ENCODE measurements at regions not wholly inside any gene's neighbourhood (a gene's known extent, or its start where the extent isn't known, plus 50 kb on each side); places are given as distances from the start of the nearest gene placed in this dataset.

- no peak for DNase-seq (ENCODE audit: low spot score)
- H3K4me1 ChIP-seq (ENCODE audit: control insufficient read depth in 2 of 2, insufficient read depth in 1 of 2, low read depth in 1 of 2, low read length in 2 of 2): no peaks in the 10 kb centered on the region
- no peak overlapping the region for H4K8ac ChIP-seq (ENCODE audit: low read depth, low read length)
- no peak overlapping the region for H2BK5ac ChIP-seq (ENCODE audit: low read length)
- no peak overlapping the region for H3K27ac ChIP-seq (replicated peaks; ENCODE audit: low read length)
- no peaks in the 10 kb centered on the region for H3K79me1 ChIP-seq (ENCODE audit: low read depth, low read length)
- no peak overlapping the region for H3K9ac ChIP-seq (ENCODE audit: low read depth, low read length, poor library complexity)
- WGBS, 2 donors (ENCODE audit: extremely low coverage in 2 of 2, insufficient read length in 2 of 2, insufficient replicate concordance in 1 of 2): no CpG with 5 or more reads among the region's 2 CpGs
- no peak overlapping the region for H4K91ac ChIP-seq (ENCODE audit: low read depth, low read length, poor library complexity)
- H2AFZ ChIP-seq (ENCODE audit: low read length): no peak overlapping the region
- no peak overlapping the region for H3K4ac ChIP-seq (ENCODE audit: low read length)
- no peak overlapping the region for H3K4me2 ChIP-seq (ENCODE audit: insufficient read depth, low read length, poor library complexity, severe bottlenecking)
- H2BK120ac ChIP-seq (ENCODE audit: low read depth, low read length): no peak overlapping the region
- H3K14ac ChIP-seq (ENCODE audit: low read length): no peak overlapping the region
- no peak overlapping the region for H2BK12ac ChIP-seq (ENCODE audit: low read length)
- H2AK5ac ChIP-seq (ENCODE audit: low read depth, low read length): no peak overlapping the region
- no peaks in the 10 kb centered on the region for H3K27me3 ChIP-seq (ENCODE audit: control insufficient read depth in 3 of 3, insufficient read depth in 3 of 3, low read depth in 1 of 3, low read length in 3 of 3)
- no peak overlapping the region for H3K18ac ChIP-seq (ENCODE audit: low read length)
- H3K4me3 ChIP-seq (ENCODE audit: low read length in 2 of 2): no peak overlapping the region
- H3K36me3 ChIP-seq (replicated peaks in 1 of 2; ENCODE audit: control insufficient read depth in 2 of 2, insufficient read depth in 2 of 2, low read length in 2 of 2): no peaks in the 10 kb centered on the region
- no peaks in the 10 kb centered on the region for H3K9me3 ChIP-seq (replicated peaks in 1 of 2; ENCODE audit: control insufficient read depth in 2 of 2, insufficient read depth in 1 of 2, low read depth in 1 of 2, low read length in 2 of 2)
- H2BK15ac ChIP-seq (ENCODE audit: low read length): no peak overlapping the region
- H3K23ac ChIP-seq (ENCODE audit: low read depth, low read length, poor library complexity): no peak overlapping the region
Observed at GRCh38 chr11:81874635-81875034, 859.0 kb downstream of the FAM181B start.

- Histone ChIP-seq H2BK12ac (ENCODE audit: low read length) (no peak overlapping the region), H2BK120ac (ENCODE audit: low read depth, low read length) (no peak overlapping the region), H3K4me2 (ENCODE audit: insufficient read depth, low read length, poor library complexity, severe bottlenecking) (no peak overlapping the region), H2BK5ac (ENCODE audit: low read length) (no peak overlapping the region), H3K9ac (ENCODE audit: low read depth, low read length, poor library complexity) (no peak overlapping the region), H3K14ac (ENCODE audit: low read length) (no peak overlapping the region), H3K9me3 (replicated peaks in 1 of 2; ENCODE audit: control insufficient read depth in 2 of 2, insufficient read depth in 1 of 2, low read depth in 1 of 2, low read length in 2 of 2) (no peaks in the 10 kb centered on the region), H3K4me1 (ENCODE audit: control insufficient read depth in 2 of 2, insufficient read depth in 1 of 2, low read depth in 1 of 2, low read length in 2 of 2) (no peaks in the 10 kb centered on the region), H3K36me3 (replicated peaks in 1 of 2; ENCODE audit: control insufficient read depth in 2 of 2, insufficient read depth in 2 of 2, low read length in 2 of 2) (no peaks in the 10 kb centered on the region), H3K27ac (replicated peaks; ENCODE audit: low read length) (no peak overlapping the region), H2BK15ac (ENCODE audit: low read length) (no peak overlapping the region), H3K23ac (ENCODE audit: low read depth, low read length, poor library complexity) (no peak overlapping the region), H3K4ac (ENCODE audit: low read length) (no peak overlapping the region), H3K4me3 (ENCODE audit: low read length in 2 of 2) (no peak overlapping the region), H4K8ac (ENCODE audit: low read depth, low read length) (no peak overlapping the region), H2AK5ac (ENCODE audit: low read depth, low read length) (no peak overlapping the region), H2AFZ (ENCODE audit: low read length) (no peak overlapping the region), H3K18ac (ENCODE audit: low read length) (no peak overlapping the region), H3K79me1 (ENCODE audit: low read depth, low read length) (no peaks in the 10 kb centered on the region), H4K91ac (ENCODE audit: low read depth, low read length, poor library complexity) (no peak overlapping the region), H3K27me3 (ENCODE audit: control insufficient read depth in 3 of 3, insufficient read depth in 3 of 3, low read depth in 1 of 3, low read length in 3 of 3) (no peaks in the 10 kb centered on the region)
- no CpG with 5 or more reads among the region's 2 CpGs for WGBS, 2 donors (ENCODE audit: extremely low coverage in 2 of 2, insufficient read length in 2 of 2, insufficient replicate concordance in 1 of 2)
- no peak for DNase-seq (ENCODE audit: low spot score)
Observed at GRCh38 chr11:81870815-81871214, 862.8 kb downstream of the FAM181B start.

- H3K23ac ChIP-seq (ENCODE audit: low read depth, low read length, poor library complexity): no peak overlapping the region
- no peak overlapping the region for H4K91ac ChIP-seq (ENCODE audit: low read depth, low read length, poor library complexity)
- H3K9ac ChIP-seq (ENCODE audit: low read depth, low read length, poor library complexity): no peak overlapping the region
- DNase-seq (ENCODE audit: low spot score): no peak
- H3K4ac ChIP-seq (ENCODE audit: low read length): no peak overlapping the region
- H2BK5ac ChIP-seq (ENCODE audit: low read length): no peak overlapping the region
- no peaks in the 10 kb centered on the region for H3K4me1 ChIP-seq (ENCODE audit: control insufficient read depth in 2 of 2, insufficient read depth in 1 of 2, low read depth in 1 of 2, low read length in 2 of 2)
- H2BK120ac ChIP-seq (ENCODE audit: low read depth, low read length): no peak overlapping the region
- no peak overlapping the region for H4K8ac ChIP-seq (ENCODE audit: low read depth, low read length)
- no peaks in the 10 kb centered on the region for H3K9me3 ChIP-seq (replicated peaks in 1 of 2; ENCODE audit: control insufficient read depth in 2 of 2, insufficient read depth in 1 of 2, low read depth in 1 of 2, low read length in 2 of 2)
- H3K79me1 ChIP-seq (ENCODE audit: low read depth, low read length): no peaks in the 10 kb centered on the region
- H3K4me2 ChIP-seq (ENCODE audit: insufficient read depth, low read length, poor library complexity, severe bottlenecking): no peak overlapping the region
- H2AFZ ChIP-seq (ENCODE audit: low read length): no peak overlapping the region
- no peaks in the 10 kb centered on the region for H3K36me3 ChIP-seq (replicated peaks in 1 of 2; ENCODE audit: control insufficient read depth in 2 of 2, insufficient read depth in 2 of 2, low read length in 2 of 2)
- no peak overlapping the region for H2AK5ac ChIP-seq (ENCODE audit: low read depth, low read length)
- no peak overlapping the region for H3K14ac ChIP-seq (ENCODE audit: low read length)
- H3K27ac ChIP-seq (replicated peaks; ENCODE audit: low read length): no peak overlapping the region
- no peak overlapping the region for H2BK12ac ChIP-seq (ENCODE audit: low read length)
- H2BK15ac ChIP-seq (ENCODE audit: low read length): no peak overlapping the region
- no peaks in the 10 kb centered on the region for H3K27me3 ChIP-seq (ENCODE audit: control insufficient read depth in 3 of 3, insufficient read depth in 3 of 3, low read depth in 1 of 3, low read length in 3 of 3)
- no peak overlapping the region for H3K4me3 ChIP-seq (ENCODE audit: low read length in 2 of 2)
- no CpG with 5 or more reads among the region's 3 CpGs for WGBS, 2 donors (ENCODE audit: extremely low coverage in 2 of 2, insufficient read length in 2 of 2, insufficient replicate concordance in 1 of 2)
- H3K18ac ChIP-seq (ENCODE audit: low read length): no peak overlapping the region
Observed at GRCh38 chr11:81870066-81870412, 863.6 kb downstream of the FAM181B start.

- Histone ChIP-seq H2AFZ (ENCODE audit: low read length) (no peak overlapping the region), H3K27me3 (ENCODE audit: control insufficient read depth in 3 of 3, insufficient read depth in 3 of 3, low read depth in 1 of 3, low read length in 3 of 3) (no peaks in the 10 kb centered on the region), H4K8ac (ENCODE audit: low read depth, low read length) (no peak overlapping the region), H3K4me2 (ENCODE audit: insufficient read depth, low read length, poor library complexity, severe bottlenecking) (no peak overlapping the region), H3K18ac (ENCODE audit: low read length) (no peak overlapping the region), H3K14ac (ENCODE audit: low read length) (no peak overlapping the region), H3K4ac (ENCODE audit: low read length) (no peak overlapping the region), H3K9me3 (replicated peaks in 1 of 2; ENCODE audit: control insufficient read depth in 2 of 2, insufficient read depth in 1 of 2, low read depth in 1 of 2, low read length in 2 of 2) (no peaks in the 10 kb centered on the region), H2BK12ac (ENCODE audit: low read length) (no peak overlapping the region), H2AK5ac (ENCODE audit: low read depth, low read length) (no peak overlapping the region), H3K23ac (ENCODE audit: low read depth, low read length, poor library complexity) (no peak overlapping the region), H3K4me1 (ENCODE audit: control insufficient read depth in 2 of 2, insufficient read depth in 1 of 2, low read depth in 1 of 2, low read length in 2 of 2) (no peaks in the 10 kb centered on the region), H2BK15ac (ENCODE audit: low read length) (no peak overlapping the region), H3K4me3 (ENCODE audit: low read length in 2 of 2) (no peak overlapping the region), H3K27ac (replicated peaks; ENCODE audit: low read length) (no peak overlapping the region), H4K91ac (ENCODE audit: low read depth, low read length, poor library complexity) (no peak overlapping the region), H2BK120ac (ENCODE audit: low read depth, low read length) (no peak overlapping the region), H3K9ac (ENCODE audit: low read depth, low read length, poor library complexity) (no peak overlapping the region), H3K79me1 (ENCODE audit: low read depth, low read length) (no peaks in the 10 kb centered on the region), H2BK5ac (ENCODE audit: low read length) (no peak overlapping the region), H3K36me3 (replicated peaks in 1 of 2; ENCODE audit: control insufficient read depth in 2 of 2, insufficient read depth in 2 of 2, low read length in 2 of 2) (no peaks in the 10 kb centered on the region)
- WGBS, 2 donors (ENCODE audit: extremely low coverage in 2 of 2, insufficient read length in 2 of 2, insufficient replicate concordance in 1 of 2): no CpG with 5 or more reads among the region's 1 CpG
- DNase-seq (ENCODE audit: low spot score): no peak
Observed at GRCh38 chr11:81869351-81870065, 864.2 kb downstream of the FAM181B start.
